WTC11 (cell line): ENCODE measurements at regions not wholly inside any gene's neighbourhood (a gene's known extent, or its start where the extent isn't known, plus 50 kb on each side); places are given as distances from the start of the nearest gene placed in this dataset.

ENCODE experiments used
- ATAC-seq: fragments of 200-7000 bp; cut with Tn5 transposase; 2 replicates; pipeline ENCODE4 v1.10.0; 2021; ENCODE audit warnings: mild to moderate bottlenecking, moderate library complexity
- CTCF ChIA-PET: fragments of 300-600 bp; sonication (Branson Sonifier 250); formaldehyde crosslinking; loops from one replicate; lab custom pipeline; 2021; ENCODE audit warnings: antibody characterized with exemption; lab: Charles Lee
- POLR2A ChIA-PET: fragments of 350-600 bp; sonication (Branson Sonifier 250); formaldehyde crosslinking; loops from one replicate; lab custom pipeline; 2021; ENCODE audit warnings: antibody characterized with exemption; lab: Charles Lee
- DNase-seq: peaks from one replicate; pipeline ENCODE4 v3.0.0; 2021; ENCODE audit warnings: low spot score
- H3K27ac Mint-ChIP-seq: 2 replicates; pipeline ENCODE4 v1.8.0; 2021; ENCODE audit warnings: mixed read lengths
- H3K27me3 Mint-ChIP-seq: 2 replicates; pipeline ENCODE4 v1.8.0; 2021; ENCODE audit warnings: low read depth, mild to moderate bottlenecking, moderate library complexity, mixed read lengths
- H3K36me3 Mint-ChIP-seq: 2 replicates; pipeline ENCODE4 v1.8.0; 2021; ENCODE audit warnings: mixed read lengths
- H3K4me1 Mint-ChIP-seq: 2 replicates; pipeline ENCODE4 v1.8.0; 2022; ENCODE audit warnings: mixed read lengths
- H3K4me3 Mint-ChIP-seq: 2 replicates; pipeline ENCODE4 v1.8.0; 2021; ENCODE audit warnings: mild to moderate bottlenecking, moderate library complexity, mixed read lengths
- H3K9me3 Mint-ChIP-seq: 2 replicates; pipeline ENCODE4 v1.8.0; 2021; ENCODE audit warnings: mixed read lengths
- ATF1 ChIP-seq: sonication (generic); formaldehyde crosslinking; IDR thresholded peaks from 2 replicates; pipeline ENCODE4 v1.8.1; 2023; ENCODE audit warnings: mild to moderate bottlenecking, moderate library complexity, missing genetic modification reagents
- CBFB ChIP-seq: sonication (generic); formaldehyde crosslinking; IDR thresholded peaks from 2 replicates; pipeline ENCODE4 v1.8.1; 2022; ENCODE audit warnings: mild to moderate bottlenecking, low read depth, missing genetic modification reagents
- CREM ChIP-seq: sonication (generic); formaldehyde crosslinking; IDR thresholded peaks from 2 replicates; pipeline ENCODE4 v1.8.1; 2022; ENCODE audit warnings: mild to moderate bottlenecking, missing genetic modification reagents, moderate library complexity
- CTCF ChIP-seq: fragments of 200-600 bp; IDR thresholded peaks from 2 replicates; pipeline ENCODE4 v1.8.0; 2022; ENCODE audit warnings: antibody characterized with exemption
- EMX1 ChIP-seq: fragments of 250-450 bp; sonication (Bioruptor Pico); IDR thresholded peaks from 2 replicates; pipeline ENCODE4 v1.8.0; 2021; ENCODE audit warnings: mild to moderate bottlenecking
- ETV6 ChIP-seq: sonication (generic); formaldehyde crosslinking; IDR thresholded peaks from 2 replicates; pipeline ENCODE4 v1.8.1; 2022; ENCODE audit warnings: mild to moderate bottlenecking, missing genetic modification reagents
- FOXJ3 ChIP-seq: sonication (generic); formaldehyde crosslinking; IDR thresholded peaks from 2 replicates; pipeline ENCODE4 v1.9.0; 2021; ENCODE audit warnings: missing genetic modification reagents, mild to moderate bottlenecking, borderline replicate concordance
- MLX ChIP-seq: sonication (generic); formaldehyde crosslinking; IDR thresholded peaks from 2 replicates; pipeline ENCODE4 v1.8.1; 2023; ENCODE audit warnings: mild to moderate bottlenecking, missing genetic modification reagents, moderate library complexity
- NFE2L1 ChIP-seq: sonication (generic); formaldehyde crosslinking; IDR thresholded peaks from 2 replicates; pipeline ENCODE4 v1.8.1; 2023; ENCODE audit warnings: missing genetic modification reagents
- NFYB ChIP-seq: sonication (generic); formaldehyde crosslinking; conservative IDR thresholded peaks from 2 replicates; pipeline ENCODE4 v1.8.0; 2022; ENCODE audit warnings: low read depth, missing genetic modification reagents
- PRDM15 ChIP-seq: sonication (generic); formaldehyde crosslinking; IDR thresholded peaks from 2 replicates; pipeline ENCODE4 v1.8.0; 2022; ENCODE audit warnings: missing genetic modification reagents
- RELA ChIP-seq: sonication (generic); formaldehyde crosslinking; IDR thresholded peaks from 2 replicates; pipeline ENCODE4 v1.8.1; 2022; ENCODE audit warnings: missing genetic modification reagents, mild to moderate bottlenecking, borderline replicate concordance
- SMAD3 ChIP-seq: sonication (generic); formaldehyde crosslinking; IDR thresholded peaks from 2 replicates; pipeline ENCODE4 v1.8.0; 2022; ENCODE audit warnings: missing genetic modification reagents, mild to moderate bottlenecking, borderline replicate concordance
- SMAD4 ChIP-seq: sonication (generic); formaldehyde crosslinking; IDR thresholded peaks from 2 replicates; pipeline ENCODE4 v1.8.0; 2022; ENCODE audit warnings: mild to moderate bottlenecking, missing genetic modification reagents
- TP53 ChIP-seq: sonication (generic); formaldehyde crosslinking; IDR thresholded peaks from 2 replicates; pipeline ENCODE4 v1.8.1; 2023; ENCODE audit warnings: mild to moderate bottlenecking, missing genetic modification reagents
- ZNF263 ChIP-seq: sonication (generic); formaldehyde crosslinking; IDR thresholded peaks from 2 replicates; pipeline ENCODE4 v1.8.1; 2022; ENCODE audit warnings: low read depth, mild to moderate bottlenecking, moderate library complexity, missing genetic modification reagents
- ZNF281 ChIP-seq: sonication (generic); formaldehyde crosslinking; IDR thresholded peaks from 2 replicates; pipeline ENCODE4 v1.8.0; 2023; ENCODE audit warnings: mild to moderate bottlenecking, missing genetic modification reagents
- ZNF425 ChIP-seq: fragments of 250-450 bp; sonication (Bioruptor Pico); conservative IDR thresholded peaks from 2 replicates; pipeline ENCODE4 v1.9.0; 2021; ENCODE audit warnings: mild to moderate bottlenecking
- ZNF512 ChIP-seq: sonication (generic); formaldehyde crosslinking; IDR thresholded peaks from 2 replicates; pipeline ENCODE4 v1.8.1; 2022; ENCODE audit warnings: missing genetic modification reagents, borderline replicate concordance
- ZSCAN18 ChIP-seq: fragments of 250-450 bp; sonication (Bioruptor Pico); IDR thresholded peaks from 2 replicates; pipeline ENCODE4 v2.1.2; 2022; ENCODE audit warnings: mild to moderate bottlenecking, moderate library complexity

GRCh38 chr2:181371782-181372645, 85.2 kb upstream of the ITGA4 start (continued):
- TF ChIP-seq FOXJ3 (CRISPR knock-in tag) = no peak
- TF ChIP-seq, all 79 proteins: peak for 0

GRCh38 chr2:181372646-181373040, 84.5 kb upstream of the ITGA4 start:
- Mint-ChIP-seq H3K4me1 (peaks cover 3% of the 10 kb centered on the region), H3K27ac (no peak overlapping the region), H3K27me3 (no peaks in the 10 kb centered on the region), H3K9me3 (no peaks in the 10 kb centered on the region), H3K36me3 (no peaks in the 10 kb centered on the region), H3K4me3 (no peak overlapping the region)
- ATAC-seq (no peak), DNase-seq (no peak)
- no peak for TF ChIP-seq ATF1 (CRISPR knock-in tag)
- no peak for TF ChIP-seq ZNF281 (CRISPR knock-in tag)
- TF ChIP-seq CBFB (CRISPR knock-in tag) = no peak
- TF ChIP-seq EMX1 = no peak
- TF ChIP-seq FOXJ3 (CRISPR knock-in tag) = no peak
- no peak for TF ChIP-seq SMAD3 (CRISPR knock-in tag)
- no peak for TF ChIP-seq RELA (CRISPR knock-in tag)
- TF ChIP-seq NFE2L1 (CRISPR knock-in tag) = no peak
- no peak for TF ChIP-seq CTCF
- TF ChIP-seq PRDM15 = no peak
- no peak for TF ChIP-seq ZNF425
- no peak for TF ChIP-seq CREM (CRISPR knock-in tag)
- TF ChIP-seq NFYB = no peak
- TF ChIP-seq MLX (CRISPR knock-in tag) = no peak
- TF ChIP-seq ZNF263 = no peak
- TF ChIP-seq ETV6 = no peak
- no peak for TF ChIP-seq ZSCAN18 (CRISPR knock-in tag)
- TF ChIP-seq SMAD4 (CRISPR knock-in tag) = no peak
- TF ChIP-seq ZNF512 = no peak
- TF ChIP-seq TP53 (CRISPR knock-in tag) = no peak
- ChIA-PET POLR2A (no interaction called here), CTCF (no interaction called here)
